Activated naive CD4-positive, alpha-beta T cell treated with anti-CD3 and anti-CD28 coated beads for 36 hours (primary cell): ENCODE measurements at regions not wholly inside any gene's neighbourhood (a gene's known extent, or its start where the extent isn't known, plus 50 kb on each side); places are given as distances from the start of the nearest gene placed in this dataset.

ENCODE experiments used
- CTCF ChIA-PET: fragments of 350-600 bp; sonication (Branson Sonifier 250); formaldehyde crosslinking; loops from one replicate; lab custom pipeline; 2021; ENCODE audit warnings: antibody characterized with exemption; lab: Charles Lee
- DNase-seq: peaks from one replicate; pipeline ENCODE4 v3.0.0-alpha.2; 2020
- H3K27ac Mint-ChIP-seq: one replicate; pipeline ENCODE4 v1.8.0; 2021; ENCODE audit warnings: mild to moderate bottlenecking, mixed read lengths
- H3K27me3 Mint-ChIP-seq: one replicate; pipeline ENCODE4 v1.8.0; 2021; ENCODE audit warnings: low read depth, mixed read lengths
- H3K36me3 Mint-ChIP-seq: one replicate; pipeline ENCODE4 v1.8.0; 2021; ENCODE audit warnings: low read depth, mixed read lengths
- H3K4me1 Mint-ChIP-seq: one replicate; pipeline ENCODE4 v1.8.0; 2021; ENCODE audit warnings: low read depth, mixed read lengths
- H3K4me3 Mint-ChIP-seq: one replicate; pipeline ENCODE4 v1.8.0; 2021; ENCODE audit warnings: mild to moderate bottlenecking, moderate library complexity, mixed read lengths
- H3K9me3 Mint-ChIP-seq: one replicate; pipeline ENCODE4 v1.8.0; 2021; ENCODE audit warnings: mixed read lengths
- intact Hi-C: fragments of 100-400 bp; cut with micrococcal nuclease; formaldehyde crosslinking; loops from one replicate; pipeline ENCODE4 v1.15.1; 2023

DNA sequence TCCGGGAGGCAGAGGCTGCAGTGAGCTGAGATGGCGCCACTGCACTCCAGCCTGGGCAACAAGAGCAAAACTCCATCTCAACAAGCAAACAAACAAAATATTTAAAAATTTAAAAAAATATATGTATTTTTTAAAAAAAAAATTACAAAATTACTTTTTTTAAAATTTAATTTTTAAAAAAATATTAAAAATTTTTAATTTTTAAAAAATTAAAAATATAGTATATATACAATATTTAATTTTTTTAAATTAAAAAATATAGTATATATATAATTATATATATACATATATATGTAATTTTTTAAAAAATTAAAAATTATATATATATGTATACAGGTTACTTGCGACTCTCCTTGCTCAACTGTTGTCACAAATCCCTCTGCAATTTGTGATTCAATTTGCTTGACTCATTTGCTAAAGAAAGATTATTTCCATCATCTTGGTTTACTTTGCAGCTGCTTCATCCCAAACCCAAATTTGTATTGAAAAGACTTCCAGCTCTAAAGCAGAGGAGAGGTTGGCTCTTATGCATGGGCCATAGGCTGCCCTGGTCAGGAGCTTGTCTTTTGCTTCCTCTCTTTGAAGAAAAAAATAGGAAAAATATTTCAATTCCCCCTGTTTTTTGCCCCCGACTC is 247.4 kb upstream of the IRX3 start:
- intact Hi-C loops: no loop called here
- H3K27me3 Mint-ChIP-seq: peaks cover 3% of the 10 kb centered on the region
- DNase-seq: no peak
- no peak overlapping the region for H3K27ac Mint-ChIP-seq
- CTCF ChIA-PET: interaction anchor here (1.1 kb wide), 1 partner anchor 41 kb away, joined by 3 read pairs; no protein-coding TSS in a partner anchor
- H3K4me1 Mint-ChIP-seq: no peaks in the 10 kb centered on the region
- no peaks in the 10 kb centered on the region for H3K36me3 Mint-ChIP-seq
- H3K9me3 Mint-ChIP-seq: no peaks in the 10 kb centered on the region
- H3K4me3 Mint-ChIP-seq: no peak overlapping the region

DNA sequence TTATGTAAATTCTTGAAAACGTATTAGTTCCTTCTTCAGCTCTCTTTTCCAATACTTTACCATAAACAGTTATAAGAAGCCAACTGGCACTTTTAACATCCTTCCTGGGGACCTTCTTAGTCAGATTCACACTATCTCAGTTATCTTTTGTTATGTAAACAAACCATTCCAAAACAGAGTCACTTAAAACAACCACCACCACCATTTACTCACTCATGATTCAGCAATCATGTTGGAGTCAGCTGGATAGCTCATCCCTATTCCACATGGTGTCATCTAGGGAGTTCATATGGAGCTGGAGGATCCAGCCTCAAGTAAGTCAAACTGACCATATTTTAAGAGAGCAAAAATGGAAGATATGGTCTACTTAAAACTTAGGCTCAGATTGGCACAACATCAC is 240.3 kb upstream of the IRX3 start:
- no peak for DNase-seq
- no peak overlapping the region for H3K4me3 Mint-ChIP-seq
- H3K27me3 Mint-ChIP-seq: peaks cover 15% of the 10 kb centered on the region
- no peaks in the 10 kb centered on the region for H3K36me3 Mint-ChIP-seq
- no peak overlapping the region for H3K27ac Mint-ChIP-seq
- peaks cover 3% of the 10 kb centered on the region for H3K9me3 Mint-ChIP-seq
- no peaks in the 10 kb centered on the region for H3K4me1 Mint-ChIP-seq
- CTCF ChIA-PET: no interaction called here
- intact Hi-C loops: no loop called here

DNA sequence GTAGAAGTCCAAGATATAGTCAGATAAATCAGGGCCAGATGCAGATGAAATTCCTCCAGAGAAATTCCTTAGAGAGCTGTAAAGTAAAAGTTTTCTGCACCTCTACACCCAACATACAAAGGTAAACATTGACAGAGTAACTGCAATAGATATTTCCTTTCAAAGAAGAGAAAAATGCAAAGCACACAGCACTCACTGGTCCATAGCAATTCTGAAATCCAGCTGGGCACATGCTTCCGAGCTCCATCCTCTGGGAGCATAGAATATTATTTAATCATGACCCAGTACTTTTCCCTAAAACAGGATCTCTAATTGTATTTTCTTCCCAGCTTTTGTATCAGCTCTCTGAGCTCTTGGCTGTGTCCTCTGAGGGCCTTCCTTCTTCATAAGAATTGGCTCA is 239.5 kb upstream of the IRX3 start:
- Mint-ChIP-seq H3K9me3 (peaks cover 3% of the 10 kb centered on the region), H3K27me3 (peaks cover 16% of the 10 kb centered on the region), H3K27ac (no peak overlapping the region), H3K4me3 (no peak overlapping the region), H3K4me1 (no peaks in the 10 kb centered on the region), H3K36me3 (no peaks in the 10 kb centered on the region)
- DNase-seq: no peak
- intact Hi-C loops: no loop called here
- CTCF ChIA-PET: interaction anchor here (1.0 kb wide), 1 partner anchor 218 kb away, joined by 3 read pairs; no protein-coding TSS in a partner anchor

DNA sequence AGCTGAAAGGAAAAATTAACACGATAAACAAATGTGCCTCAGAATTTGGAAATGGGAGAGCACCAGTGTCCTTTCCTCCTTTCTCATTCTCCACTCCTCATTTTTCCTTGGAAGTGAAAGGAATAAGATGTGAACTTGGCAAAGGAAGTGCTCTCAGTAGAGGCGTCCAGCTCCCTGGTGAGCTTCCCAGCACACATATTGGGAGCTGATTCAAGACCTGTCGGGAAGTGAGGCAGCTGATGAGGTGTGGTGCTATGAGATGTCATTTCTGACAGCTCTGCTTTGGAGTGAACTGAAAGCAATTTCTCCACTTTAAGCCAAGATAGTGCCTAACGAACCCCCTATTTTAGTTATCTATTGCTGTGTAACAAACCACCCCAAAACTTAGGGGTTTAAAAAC is 238.5 kb upstream of the IRX3 start:
- Mint-ChIP-seq H3K9me3 (peaks cover 3% of the 10 kb centered on the region), H3K4me1 (no peaks in the 10 kb centered on the region), H3K4me3 (no peak overlapping the region), H3K27me3 (peaks cover 16% of the 10 kb centered on the region), H3K36me3 (no peaks in the 10 kb centered on the region), H3K27ac (no peak overlapping the region)
- CTCF ChIA-PET: no interaction called here
- intact Hi-C loops: no loop called here
- DNase-seq: no peak

DNA sequence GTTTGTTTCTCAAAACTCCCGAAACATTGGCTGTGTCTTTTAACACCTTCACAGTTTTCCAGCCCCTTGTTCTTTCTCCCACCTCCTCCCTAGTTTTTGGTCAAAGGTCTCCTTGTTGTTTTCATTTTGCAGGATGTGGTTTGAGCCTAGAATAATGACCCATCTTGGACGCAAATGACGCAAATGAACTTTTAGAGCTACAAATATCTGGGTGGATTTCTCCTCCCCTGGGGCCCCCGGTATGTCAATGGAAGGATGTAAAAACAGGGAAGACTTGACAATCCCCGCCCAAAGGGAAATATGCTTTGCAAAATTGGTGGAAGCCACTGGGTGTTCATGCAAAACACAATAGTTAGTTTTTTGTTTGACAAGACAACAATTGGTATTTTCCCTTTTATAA is 236.0 kb upstream of the IRX3 start:
- intact Hi-C loops: no loop called here
- H3K36me3 Mint-ChIP-seq: no peaks in the 10 kb centered on the region
- peaks cover 13% of the 10 kb centered on the region for H3K27me3 Mint-ChIP-seq
- H3K27ac Mint-ChIP-seq: no peak overlapping the region
- H3K9me3 Mint-ChIP-seq: peaks cover 8% of the 10 kb centered on the region
- CTCF ChIA-PET: no interaction called here
- no peak for DNase-seq
- no peaks in the 10 kb centered on the region for H3K4me1 Mint-ChIP-seq
- H3K4me3 Mint-ChIP-seq: no peak overlapping the region

DNA sequence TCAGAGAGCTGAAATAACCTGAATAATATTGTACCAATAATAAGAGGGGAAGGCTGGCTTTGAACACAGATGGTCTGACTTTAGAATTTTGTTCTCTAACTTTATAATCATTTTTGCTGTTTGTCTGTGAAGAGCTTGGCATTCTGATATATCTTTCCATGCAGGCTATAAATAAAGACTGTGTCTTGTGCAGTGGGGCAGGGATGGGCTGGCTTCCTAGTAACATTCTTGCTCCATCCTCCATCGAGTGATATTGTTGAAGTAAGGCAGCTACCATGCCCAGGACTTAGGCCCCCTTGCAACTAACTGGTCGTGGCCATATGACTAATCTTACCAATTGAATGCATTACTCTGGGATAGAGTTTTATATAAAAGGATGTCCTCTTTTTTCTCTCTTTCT is 234.7 kb upstream of the IRX3 start:
- no peak for DNase-seq
- peaks cover 7% of the 10 kb centered on the region for H3K9me3 Mint-ChIP-seq
- H3K27me3 Mint-ChIP-seq: peaks cover 13% of the 10 kb centered on the region
- H3K27ac Mint-ChIP-seq: no peak overlapping the region
- H3K4me1 Mint-ChIP-seq: no peaks in the 10 kb centered on the region
- CTCF ChIA-PET: no interaction called here
- H3K4me3 Mint-ChIP-seq: no peak overlapping the region
- no peaks in the 10 kb centered on the region for H3K36me3 Mint-ChIP-seq
- intact Hi-C loops: no loop called here

DNA sequence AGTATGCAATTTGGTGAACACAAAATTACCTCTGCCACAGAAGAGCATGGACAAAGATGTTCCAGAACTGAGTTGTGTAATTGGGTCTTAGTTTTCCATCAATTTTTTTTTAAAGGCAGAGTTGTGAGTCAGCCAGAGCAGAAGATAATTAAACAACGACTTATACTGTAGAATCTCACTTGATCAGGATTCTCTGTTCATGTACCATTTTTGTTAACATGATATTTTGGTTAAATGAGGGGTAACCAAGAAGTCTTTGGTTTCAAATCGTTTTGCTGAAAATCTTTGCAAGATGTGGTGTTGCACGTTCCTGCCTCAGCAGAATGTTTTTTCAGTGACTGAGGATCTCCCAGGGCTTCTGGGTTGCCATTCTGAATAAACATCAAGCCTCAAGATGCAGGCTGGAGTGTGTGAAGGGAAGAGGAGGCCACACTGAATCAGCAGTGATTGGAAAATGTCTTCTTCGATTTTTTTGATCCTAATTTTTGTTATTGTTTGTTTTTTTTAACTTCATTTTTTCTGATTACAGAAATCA is 232.6 kb upstream of the IRX3 start:
- no peak overlapping the region for H3K4me3 Mint-ChIP-seq
- H3K9me3 Mint-ChIP-seq: peaks cover 7% of the 10 kb centered on the region
- DNase-seq: no peak
- H3K36me3 Mint-ChIP-seq: no peaks in the 10 kb centered on the region
- CTCF ChIA-PET: no interaction called here
- H3K27ac Mint-ChIP-seq: no peak overlapping the region
- intact Hi-C loops: no loop called here
- no peaks in the 10 kb centered on the region for H3K4me1 Mint-ChIP-seq
- H3K27me3 Mint-ChIP-seq: peaks cover 13% of the 10 kb centered on the region

DNA sequence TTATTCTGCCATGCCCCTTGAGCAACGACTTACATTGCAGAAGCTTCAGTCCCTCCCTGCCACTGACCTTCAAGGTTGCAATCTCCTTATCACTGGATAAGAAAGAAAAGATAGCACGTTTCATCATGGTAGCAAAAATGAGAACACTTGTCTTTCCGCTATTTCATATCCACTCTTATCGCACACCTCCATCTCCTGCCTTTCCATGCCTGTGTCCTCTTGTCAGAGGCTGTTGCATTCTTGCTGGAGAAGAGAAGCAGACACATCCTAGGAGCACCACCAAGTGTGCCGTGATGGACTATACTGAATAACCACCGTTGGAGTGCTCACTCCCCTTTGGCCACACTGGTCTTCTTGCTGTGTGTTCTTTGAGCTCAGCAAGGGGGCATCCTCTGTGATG is 230.6 kb upstream of the IRX3 start:
- H3K27me3 Mint-ChIP-seq: peaks cover 7% of the 10 kb centered on the region
- no peak for DNase-seq
- H3K9me3 Mint-ChIP-seq: peaks cover 7% of the 10 kb centered on the region
- no peak overlapping the region for H3K27ac Mint-ChIP-seq
- no peak overlapping the region for H3K4me3 Mint-ChIP-seq
- H3K36me3 Mint-ChIP-seq: no peaks in the 10 kb centered on the region
- intact Hi-C loops: no loop called here
- no peaks in the 10 kb centered on the region for H3K4me1 Mint-ChIP-seq
- CTCF ChIA-PET: no interaction called here

DNA sequence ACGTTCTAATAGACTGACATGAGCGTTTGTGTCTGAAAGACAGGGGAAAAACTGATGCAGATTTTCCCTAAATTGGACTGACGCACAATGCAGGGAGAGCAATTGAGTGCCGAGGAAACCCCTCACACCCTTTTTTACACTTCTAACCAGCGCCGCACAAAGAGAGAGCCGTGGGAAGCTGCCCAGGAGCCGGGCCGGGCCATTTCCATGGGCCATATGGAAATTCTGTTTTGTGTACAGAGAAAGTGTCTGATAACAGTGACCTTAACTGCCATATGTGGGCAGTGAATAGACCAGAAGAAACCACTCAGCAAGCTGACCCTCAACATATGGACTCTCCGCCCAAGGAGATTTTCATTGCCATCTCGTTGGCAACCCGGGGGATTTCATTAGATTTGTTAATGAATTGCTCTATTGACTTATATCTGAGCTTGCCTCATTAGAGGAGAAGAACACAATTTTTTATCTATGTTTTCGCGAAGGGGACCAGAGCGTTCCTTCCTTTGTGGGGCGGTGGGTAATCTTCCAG is 225.9 kb upstream of the IRX3 start:
- Mint-ChIP-seq H3K4me1 (no peaks in the 10 kb centered on the region), H3K27me3 (peaks cover 4% of the 10 kb centered on the region), H3K9me3 (peaks cover 1% of the 10 kb centered on the region), H3K27ac (no peak overlapping the region), H3K36me3 (no peaks in the 10 kb centered on the region), H3K4me3 (no peak overlapping the region)
- no peak for DNase-seq
- intact Hi-C loops: no loop called here
- CTCF ChIA-PET: no interaction called here

DNA sequence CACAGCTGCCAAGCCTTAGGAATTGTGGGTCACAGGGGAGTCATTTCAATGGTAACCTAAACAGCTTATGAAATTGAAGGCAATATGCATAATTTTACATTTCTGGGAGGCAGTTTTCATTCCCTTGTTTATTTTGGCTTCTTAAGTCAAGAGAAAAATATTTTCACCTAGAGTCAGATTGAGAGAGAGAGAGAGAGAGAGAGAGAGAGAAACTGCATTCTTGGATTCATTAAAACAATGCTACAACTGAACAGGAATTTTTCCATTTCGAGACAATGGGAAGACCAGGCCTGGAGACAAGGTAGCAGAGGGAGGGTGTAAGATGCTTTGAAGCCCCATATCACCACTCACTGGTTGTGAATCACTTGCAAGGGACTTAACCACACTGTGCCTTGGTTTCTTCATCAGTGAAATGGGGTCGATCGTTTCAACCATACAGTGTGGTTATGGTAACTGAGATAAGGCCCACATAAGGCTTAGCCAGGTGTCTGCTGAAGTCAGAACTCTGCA is 224.7 kb upstream of the IRX3 start:
- CTCF ChIA-PET: no interaction called here
- Mint-ChIP-seq H3K4me1 (no peaks in the 10 kb centered on the region), H3K9me3 (no peaks in the 10 kb centered on the region), H3K27me3 (peaks cover 10% of the 10 kb centered on the region), H3K36me3 (no peaks in the 10 kb centered on the region), H3K4me3 (no peak overlapping the region), H3K27ac (no peak overlapping the region)
- intact Hi-C loops: no loop called here
- DNase-seq: no peak

DNA sequence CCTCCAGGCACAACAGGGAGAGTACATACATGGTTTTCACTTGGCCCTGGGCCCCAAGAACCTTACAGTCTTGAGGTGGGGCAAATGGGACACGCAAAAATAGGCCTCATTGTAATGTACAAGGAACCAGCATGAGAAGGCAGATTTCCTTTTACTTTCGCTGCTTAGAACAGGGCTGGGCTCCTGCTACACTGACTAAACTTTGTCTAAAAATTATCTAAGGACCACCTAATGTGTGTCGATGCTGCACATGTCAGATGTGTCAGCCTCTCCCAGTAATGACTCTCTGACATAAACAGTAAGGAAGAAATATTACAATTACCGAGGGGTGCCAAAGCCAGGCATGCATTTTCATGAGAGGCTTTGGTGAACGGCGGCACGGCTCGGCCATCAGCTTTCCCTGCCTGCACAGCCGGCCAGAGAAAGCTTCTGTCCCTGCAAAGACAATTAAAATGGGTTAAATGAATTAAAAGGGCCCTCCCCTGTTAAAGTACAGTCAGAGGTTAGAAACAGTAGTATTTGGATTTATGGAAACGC is 224.2 kb upstream of the IRX3 start:
- DNase-seq: no peak
- Mint-ChIP-seq H3K27ac (no peak overlapping the region), H3K9me3 (no peaks in the 10 kb centered on the region), H3K4me1 (no peaks in the 10 kb centered on the region), H3K27me3 (peaks cover 11% of the 10 kb centered on the region), H3K4me3 (no peak overlapping the region), H3K36me3 (no peaks in the 10 kb centered on the region)
- intact Hi-C loops: no loop called here
- CTCF ChIA-PET: no interaction called here

DNA sequence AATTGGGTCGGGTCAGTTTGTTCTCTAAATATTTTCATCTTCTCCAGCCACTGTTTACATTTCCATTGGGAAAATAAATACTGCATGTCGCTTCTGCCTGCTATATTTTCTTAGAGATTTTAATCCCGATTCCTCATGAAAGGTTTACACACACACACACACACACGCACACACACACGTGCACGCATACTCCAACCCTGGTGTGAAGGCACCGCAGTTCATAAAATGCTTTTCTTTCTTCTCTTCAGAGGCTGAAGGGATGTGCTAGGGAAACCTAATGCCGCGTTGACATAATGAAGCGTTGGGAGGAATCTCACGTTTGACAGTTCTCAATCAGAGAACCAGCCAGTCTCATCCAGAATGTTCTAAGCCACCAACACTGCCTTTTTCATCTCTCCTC is 222.9 kb upstream of the IRX3 start:
- H3K27ac Mint-ChIP-seq: no peak overlapping the region
- H3K9me3 Mint-ChIP-seq: no peaks in the 10 kb centered on the region
- H3K4me3 Mint-ChIP-seq: no peak overlapping the region
- CTCF ChIA-PET: interaction anchor here (0.6 kb wide), 1 partner anchor 29 kb away, joined by 3 read pairs; no protein-coding TSS in a partner anchor
- H3K4me1 Mint-ChIP-seq: no peaks in the 10 kb centered on the region
- no peaks in the 10 kb centered on the region for H3K36me3 Mint-ChIP-seq
- H3K27me3 Mint-ChIP-seq: peaks cover 20% of the 10 kb centered on the region
- intact Hi-C loops: no loop called here
- DNase-seq: no peak

DNA sequence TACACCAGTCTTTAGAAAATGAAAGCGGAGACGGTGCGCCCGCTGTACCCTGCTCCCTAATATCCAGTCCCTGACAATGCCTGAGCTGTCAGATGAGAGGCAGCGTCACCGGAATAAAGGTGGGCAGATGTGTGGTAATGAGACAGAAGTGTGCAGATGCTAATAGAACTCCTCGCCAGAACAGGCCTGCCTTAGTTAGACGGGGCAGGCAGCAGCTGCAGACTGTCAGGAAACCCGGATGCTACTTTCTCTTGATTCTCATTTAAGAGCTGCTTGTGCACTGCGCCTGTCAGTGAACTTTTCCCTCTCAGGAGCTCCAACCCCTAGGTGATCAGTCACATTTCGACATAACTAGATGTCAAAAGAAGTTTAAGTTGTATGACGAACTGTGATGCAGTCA is 221.8 kb upstream of the IRX3 start:
- H3K9me3 Mint-ChIP-seq: no peaks in the 10 kb centered on the region
- intact Hi-C loops: no loop called here
- no peaks in the 10 kb centered on the region for H3K4me1 Mint-ChIP-seq
- no peak overlapping the region for H3K4me3 Mint-ChIP-seq
- peaks cover 22% of the 10 kb centered on the region for H3K27me3 Mint-ChIP-seq
- no peak overlapping the region for H3K27ac Mint-ChIP-seq
- no peaks in the 10 kb centered on the region for H3K36me3 Mint-ChIP-seq
- CTCF ChIA-PET: no interaction called here
- DNase-seq: no peak
